ENCODE measurements at regions not wholly inside any gene's neighbourhood (a gene's known extent, or its start where the extent isn't known, plus 50 kb on each side); places are given as distances from the start of the nearest gene placed in this dataset.

DNA sequence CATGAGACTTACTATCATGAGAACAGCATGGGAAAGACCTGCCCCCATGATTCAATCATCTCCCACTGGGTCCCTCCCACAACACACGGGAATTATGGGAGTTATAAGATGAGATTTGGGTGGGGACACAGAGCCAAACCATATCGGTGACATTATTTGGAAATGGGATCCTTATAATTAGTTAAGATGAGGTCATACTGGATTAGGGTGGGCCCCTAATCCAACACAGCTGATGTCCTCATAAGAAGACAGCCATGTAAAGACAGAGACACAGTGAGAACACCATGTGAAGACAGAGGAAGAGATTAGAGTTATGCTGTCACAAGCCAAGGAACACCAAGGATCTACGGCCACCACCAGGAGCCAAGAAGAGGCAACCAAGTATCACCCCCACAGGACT is 161.7 kb downstream of the SPTSSA start:
- no peak for TF ChIP-seq EP300 (IDR thresholded peaks at IDR 0.05)
- no peak for TF ChIP-seq CTCF (IDR thresholded peaks at IDR 0.05)
- no peak for TF ChIP-seq POLR2A (IDR thresholded peaks at IDR 0.05)
- TF ChIP-seq POLR2AphosphoS5 (IDR thresholded peaks at IDR 0.05) = no peak
